Fibroblast of pulmonary artery (primary cell): ENCODE measurements at regions not wholly inside any gene's neighbourhood (a gene's known extent, or its start where the extent isn't known, plus 50 kb on each side); places are given as distances from the start of the nearest gene placed in this dataset.

Experiments used
- DNase-seq: peaks from one replicate; pipeline ENCODE4 v3.0.0-alpha.2; 2010; ENCODE audit warnings: low read depth
- H3K4me3 ChIP-seq: replicated peaks from 2 replicates; pipeline ENCODE4 v1.5.1; 2011; ENCODE audit warnings: low read depth, mild to moderate bottlenecking, control low read depth, low read length, moderate library complexity
- TF ChIP-seq, protein P1 (sequence below): IDR thresholded peaks from 2 replicates; pipeline ENCODE4 v1.5.1; 2011; ENCODE audit warnings: mild to moderate bottlenecking, control low read depth, low read length, inconsistent platforms; ENCODE audit errors: missing control alignments

DNA sequence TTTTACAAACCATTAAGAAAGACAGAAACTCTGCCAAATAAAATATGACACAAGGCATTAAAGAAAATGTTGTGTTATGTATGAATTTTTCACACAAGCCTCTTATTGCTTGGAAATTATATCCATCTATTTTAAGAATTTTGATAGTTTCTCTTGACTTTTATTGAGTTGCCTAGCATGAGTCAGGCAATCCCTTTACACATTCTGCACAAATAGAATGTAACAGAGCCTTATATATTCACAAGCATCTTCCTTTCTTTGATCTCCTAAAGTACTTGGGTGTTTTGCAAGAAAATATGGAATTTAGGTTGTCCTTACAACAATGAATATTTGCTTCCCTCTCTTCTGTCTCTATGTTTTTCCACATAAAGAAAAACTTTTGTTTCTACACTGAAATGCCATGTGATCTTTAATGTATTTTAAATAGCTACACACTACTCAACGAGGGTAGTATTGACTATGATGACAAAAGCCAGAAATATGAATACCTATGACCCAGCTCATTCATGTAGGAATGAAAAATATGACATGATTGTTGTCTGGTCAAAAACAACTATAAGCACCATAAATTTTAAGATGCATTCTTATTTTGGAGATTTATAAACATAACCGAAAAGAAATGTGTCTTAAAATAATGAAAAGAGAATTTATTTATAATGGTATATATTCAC lies 398.8 kb downstream of the GUCY1A2 start:
- H3K4me3 ChIP-seq = no peak overlapping the region
- TF ChIP-seq, protein P1, sequence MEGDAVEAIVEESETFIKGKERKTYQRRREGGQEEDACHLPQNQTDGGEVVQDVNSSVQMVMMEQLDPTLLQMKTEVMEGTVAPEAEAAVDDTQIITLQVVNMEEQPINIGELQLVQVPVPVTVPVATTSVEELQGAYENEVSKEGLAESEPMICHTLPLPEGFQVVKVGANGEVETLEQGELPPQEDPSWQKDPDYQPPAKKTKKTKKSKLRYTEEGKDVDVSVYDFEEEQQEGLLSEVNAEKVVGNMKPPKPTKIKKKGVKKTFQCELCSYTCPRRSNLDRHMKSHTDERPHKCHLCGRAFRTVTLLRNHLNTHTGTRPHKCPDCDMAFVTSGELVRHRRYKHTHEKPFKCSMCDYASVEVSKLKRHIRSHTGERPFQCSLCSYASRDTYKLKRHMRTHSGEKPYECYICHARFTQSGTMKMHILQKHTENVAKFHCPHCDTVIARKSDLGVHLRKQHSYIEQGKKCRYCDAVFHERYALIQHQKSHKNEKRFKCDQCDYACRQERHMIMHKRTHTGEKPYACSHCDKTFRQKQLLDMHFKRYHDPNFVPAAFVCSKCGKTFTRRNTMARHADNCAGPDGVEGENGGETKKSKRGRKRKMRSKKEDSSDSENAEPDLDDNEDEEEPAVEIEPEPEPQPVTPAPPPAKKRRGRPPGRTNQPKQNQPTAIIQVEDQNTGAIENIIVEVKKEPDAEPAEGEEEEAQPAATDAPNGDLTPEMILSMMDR = no peak
- DNase-seq = no peak

DNA sequence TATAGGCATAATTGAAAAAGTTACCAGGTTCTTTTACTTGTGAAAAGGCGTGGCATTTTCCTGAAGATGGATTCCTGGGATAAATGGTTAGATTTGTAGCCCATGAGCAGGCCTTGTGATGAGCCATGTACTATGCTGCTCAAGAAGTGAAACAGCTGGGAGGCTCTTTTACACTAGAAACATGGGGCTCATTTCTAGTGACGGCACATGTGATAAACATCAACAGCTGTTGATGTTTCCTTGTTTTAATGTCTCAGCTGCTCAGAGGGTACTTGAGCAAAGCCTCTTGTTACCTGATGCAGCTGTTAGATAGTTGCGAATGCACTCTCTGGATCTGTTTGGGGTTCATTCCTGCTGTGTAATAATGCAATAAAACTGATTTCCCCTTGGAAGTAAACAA lies 396.8 kb downstream of the GUCY1A2 start:
- TF ChIP-seq, protein P1 = no peak
- H3K4me3 ChIP-seq = no peak overlapping the region
- DNase-seq = no peak
